Uterus (tissue), 2 donors: ENCODE measurements at regions not wholly inside any gene's neighbourhood (a gene's known extent, or its start where the extent isn't known, plus 50 kb on each side); places are given as distances from the start of the nearest gene placed in this dataset.

Experiments used
- CTCF ChIP-seq, 4 experiments: fragments of 200-600 bp in 2 of 4; fragments of 450-650 bp in 2 of 4; sonication (generic) in 2 of 4; IDR thresholded peaks; one replicate each; pipeline ENCODE4 v1.5.1; 2016 to 2019; ENCODE audit warnings: antibody characterized with exemption in 4 of 4, mild to moderate bottlenecking in 2 of 4, moderate library complexity in 1 of 4
- POLR2A ChIP-seq, 2 donors: fragments of 450-650 bp; IDR thresholded peaks; one replicate each; pipeline ENCODE4 v1.6.1; 2016; ENCODE audit warnings: antibody characterized with exemption in 2 of 2, mild to moderate bottlenecking in 1 of 2, moderate library complexity in 1 of 2

DNA sequence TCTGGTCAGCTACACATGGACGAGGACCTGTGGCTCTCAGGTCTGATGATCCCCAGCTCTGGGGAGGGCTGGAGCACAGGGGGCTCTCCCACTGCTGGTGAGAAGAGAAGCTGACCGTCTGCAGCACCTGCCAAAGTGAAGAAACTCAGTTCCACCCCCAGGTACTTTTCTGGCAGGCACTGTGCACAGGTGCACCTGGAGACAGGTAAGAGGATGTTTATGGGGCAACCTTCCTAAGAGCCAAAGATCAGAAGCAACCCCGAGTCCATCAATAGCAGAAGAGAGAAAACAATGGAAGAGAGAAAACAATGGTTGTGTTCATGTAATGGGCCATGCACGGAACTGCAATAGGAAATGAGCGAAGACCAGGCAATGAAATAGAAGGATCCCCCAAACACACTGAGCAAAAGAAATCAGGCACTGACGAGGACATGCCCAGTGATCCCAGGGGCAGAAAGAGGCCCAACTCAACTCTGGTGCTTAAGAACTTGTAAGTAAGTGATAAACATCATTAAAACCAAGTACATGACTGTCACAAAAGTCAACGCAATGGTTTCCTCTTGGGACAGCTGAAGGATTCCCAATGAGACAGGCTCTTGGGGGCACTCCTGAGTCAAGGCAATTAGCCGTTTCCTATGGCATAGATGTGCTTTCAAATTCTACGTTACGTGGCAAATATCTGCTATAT is 95.0 kb upstream of the ALDH1A3 start:
- TF ChIP-seq POLR2A (IDR thresholded peaks at IDR 0.05) (no peak), CTCF (IDR thresholded peaks at IDR 0.05) (no peak)
